ENCODE measurements at regions not wholly inside any gene's neighbourhood (a gene's known extent, or its start where the extent isn't known, plus 50 kb on each side); places are given as distances from the start of the nearest gene placed in this dataset.

- DNase-seq (ENCODE audit: low read depth), result no peak
Observed at GRCh38 chr18:2179498-2180183, 391.7 kb downstream of the METTL4 start.

- DNase-seq (ENCODE audit: low read depth), result no peak
Observed at GRCh38 chr18:2180586-2180985, 390.7 kb downstream of the METTL4 start.

- DNase-seq (ENCODE audit: low read depth), result no peak
Observed at GRCh38 chr18:2183432-2183831, 387.9 kb downstream of the METTL4 start.

- DNase-seq (ENCODE audit: low read depth), result no peak
Observed at GRCh38 chr18:2186967-2187366, 384.3 kb downstream of the METTL4 start.

- no peak for DNase-seq (ENCODE audit: low read depth)
Observed at GRCh38 chr18:2188258-2188657, 383.0 kb downstream of the METTL4 start.

DNA sequence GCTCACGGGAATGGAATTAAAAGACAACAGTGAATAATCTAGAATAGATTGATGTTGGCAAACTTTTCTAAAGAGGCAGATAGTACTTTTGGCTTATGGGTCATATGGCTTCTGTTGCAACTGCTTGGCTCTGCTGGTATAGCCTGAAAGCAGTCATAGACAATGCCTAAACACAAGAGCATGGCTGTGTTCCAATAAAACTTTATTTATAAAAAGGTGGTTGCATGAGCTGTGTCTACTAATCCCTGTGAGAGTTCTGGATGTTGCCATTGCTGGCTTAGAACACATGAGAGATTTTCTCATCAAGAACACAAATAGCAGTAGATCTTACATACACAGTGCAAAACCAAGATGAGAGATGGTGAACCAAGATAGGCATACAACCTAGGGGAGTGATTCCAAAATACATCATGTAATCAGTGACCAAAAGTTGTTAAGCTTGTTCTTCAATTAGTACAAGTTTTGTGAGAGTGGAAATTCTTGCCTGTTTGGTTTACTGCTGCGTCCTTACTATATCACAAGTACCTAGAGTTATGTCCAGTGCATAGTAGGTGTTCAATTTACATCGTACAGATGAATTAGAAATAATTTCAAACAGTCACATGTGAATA, 380.0 kb downstream of the METTL4 start:
- DNase-seq (ENCODE audit: low read depth), result no peak

GRCh38 chr18:2192562-2192961, 378.7 kb downstream of the METTL4 start:
- DNase-seq (ENCODE audit: low read depth), result no peak

DNA sequence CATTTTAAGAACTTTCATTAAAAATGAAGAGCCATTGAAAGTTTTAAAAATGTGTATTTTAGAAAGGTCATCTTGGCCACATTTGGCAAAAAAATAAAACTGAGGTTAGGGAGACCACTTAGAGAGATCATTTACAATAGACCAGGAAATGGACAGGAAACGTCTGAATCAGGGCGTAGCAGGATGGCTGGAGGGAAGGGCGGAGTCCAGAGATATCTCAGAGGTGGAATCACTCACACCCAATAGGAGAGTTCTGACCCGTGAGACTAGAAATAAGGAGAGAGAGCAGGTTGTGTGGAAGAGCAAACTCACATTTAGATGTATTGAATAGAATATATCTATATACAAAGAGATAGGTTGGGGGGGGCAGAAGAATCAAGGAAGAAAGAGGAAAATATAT, 373.4 kb downstream of the METTL4 start:
- DNase-seq (ENCODE audit: low read depth), result no peak

DNA sequence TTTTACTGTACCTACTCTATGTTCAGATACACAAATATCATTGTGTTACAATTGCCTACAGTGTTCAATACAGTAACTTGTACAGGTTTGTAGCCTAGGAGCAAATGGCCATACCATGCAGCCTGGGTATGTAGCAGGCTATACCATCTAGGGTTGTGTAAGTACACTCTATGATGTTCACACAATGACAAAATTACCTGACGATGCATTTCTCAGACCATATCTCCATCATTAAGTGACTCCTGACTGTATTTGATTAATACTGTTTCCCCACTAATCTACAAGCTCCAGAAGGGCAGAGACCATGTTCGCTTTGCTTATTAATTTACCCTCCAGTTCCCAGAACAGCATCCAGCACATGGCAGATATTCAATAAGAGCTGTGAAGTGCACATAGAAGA, 372.2 kb downstream of the METTL4 start:
- DNase-seq (ENCODE audit: low read depth), result no peak

DNA sequence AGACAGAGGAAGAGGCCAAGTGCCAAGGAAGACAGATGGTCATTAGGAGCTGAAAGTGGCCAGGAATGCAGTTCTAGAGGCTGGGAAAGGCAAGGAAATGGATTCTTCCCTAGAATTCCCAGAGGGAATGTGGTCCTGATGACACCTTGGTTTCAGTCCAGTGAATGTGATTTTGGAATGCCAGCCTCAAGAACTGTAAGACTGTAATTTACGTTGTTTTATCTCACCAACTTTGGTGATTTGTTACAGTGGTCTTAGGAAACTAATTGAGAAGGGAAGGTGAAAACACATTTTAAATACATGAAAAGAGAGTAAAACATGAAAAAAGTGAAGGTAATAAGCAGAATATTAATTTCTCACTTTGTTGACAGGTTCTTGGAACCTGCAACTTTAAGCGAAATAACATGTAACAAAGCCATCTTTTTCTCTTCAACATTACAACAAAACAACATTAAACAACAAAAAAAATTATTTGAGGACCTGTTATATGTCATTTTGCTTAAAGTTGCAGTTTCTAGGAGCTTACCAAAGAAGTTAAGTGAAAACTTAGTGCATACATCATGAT, 370.2 kb downstream of the METTL4 start:
- no peak for DNase-seq (ENCODE audit: low read depth)

GRCh38 chr18:2204736-2205135, 366.6 kb downstream of the METTL4 start:
- DNase-seq (ENCODE audit: low read depth), result no peak

DNA sequence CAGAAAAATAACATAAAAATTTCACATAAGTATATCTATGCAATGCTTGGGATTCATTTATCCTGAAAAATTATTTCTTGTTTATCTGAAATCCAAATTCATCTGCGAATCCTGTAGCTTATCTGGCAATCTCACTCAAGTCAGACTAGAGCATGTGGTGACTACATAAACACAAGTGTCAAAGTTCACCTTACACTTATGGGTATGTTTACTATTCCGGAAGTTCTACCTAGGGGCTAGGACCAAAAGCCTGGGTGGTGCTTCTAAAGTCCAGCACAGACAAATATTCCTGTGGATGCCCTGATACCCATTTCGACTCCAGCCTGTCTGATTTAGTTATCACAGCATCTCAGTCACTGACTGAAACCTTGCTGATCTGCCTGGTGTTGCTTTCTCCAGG, 364.0 kb downstream of the METTL4 start:
- no peak for DNase-seq (ENCODE audit: low read depth)

- no peak for DNase-seq (ENCODE audit: low read depth)
Observed at GRCh38 chr18:2212598-2213205, 358.6 kb downstream of the METTL4 start.

DNA sequence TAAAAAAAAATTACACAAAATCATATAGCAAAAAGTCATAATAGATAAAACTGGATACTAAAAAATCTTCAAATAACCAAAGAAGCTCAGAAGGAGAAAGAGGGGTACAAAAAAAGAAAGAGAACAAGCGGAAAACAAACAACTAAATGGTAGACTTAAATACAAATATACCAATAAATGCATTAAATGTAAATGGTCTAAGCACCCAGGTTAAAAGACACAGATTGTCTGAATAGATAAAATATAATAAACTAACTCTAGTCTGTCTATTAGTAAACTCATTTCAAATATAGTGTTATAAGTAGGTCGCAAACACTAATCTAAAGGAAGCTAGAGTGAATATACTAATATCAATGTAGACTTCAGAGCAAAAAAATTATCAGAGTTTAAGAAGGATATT, 357.4 kb downstream of the METTL4 start:
- no peak for DNase-seq (ENCODE audit: low read depth)

GRCh38 chr18:2217356-2217755, 353.9 kb downstream of the METTL4 start:
- no peak for DNase-seq (ENCODE audit: low read depth)

DNA sequence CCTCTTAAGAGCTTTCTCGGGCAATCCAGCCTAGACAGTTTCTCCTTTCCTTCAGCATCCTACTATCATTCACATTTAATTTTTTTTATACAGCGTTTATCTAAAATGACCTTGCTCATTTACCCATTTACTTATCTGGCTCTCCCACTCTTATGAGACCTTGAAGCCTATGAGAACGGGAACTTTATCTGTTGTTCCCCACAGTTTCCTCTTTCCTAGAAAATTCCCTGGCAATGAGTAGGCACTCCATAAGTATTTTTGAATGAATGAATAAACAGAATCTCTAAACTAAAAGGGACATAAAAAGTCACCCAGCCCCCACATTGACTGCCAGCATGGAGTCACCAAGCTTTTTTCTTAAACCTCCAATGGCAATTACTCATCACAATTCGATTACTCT, 353.2 kb downstream of the METTL4 start:
- DNase-seq (ENCODE audit: low read depth), result no peak

GRCh38 chr18:2219706-2220105, 351.6 kb downstream of the METTL4 start:
- DNase-seq (ENCODE audit: low read depth), result no peak

DNA sequence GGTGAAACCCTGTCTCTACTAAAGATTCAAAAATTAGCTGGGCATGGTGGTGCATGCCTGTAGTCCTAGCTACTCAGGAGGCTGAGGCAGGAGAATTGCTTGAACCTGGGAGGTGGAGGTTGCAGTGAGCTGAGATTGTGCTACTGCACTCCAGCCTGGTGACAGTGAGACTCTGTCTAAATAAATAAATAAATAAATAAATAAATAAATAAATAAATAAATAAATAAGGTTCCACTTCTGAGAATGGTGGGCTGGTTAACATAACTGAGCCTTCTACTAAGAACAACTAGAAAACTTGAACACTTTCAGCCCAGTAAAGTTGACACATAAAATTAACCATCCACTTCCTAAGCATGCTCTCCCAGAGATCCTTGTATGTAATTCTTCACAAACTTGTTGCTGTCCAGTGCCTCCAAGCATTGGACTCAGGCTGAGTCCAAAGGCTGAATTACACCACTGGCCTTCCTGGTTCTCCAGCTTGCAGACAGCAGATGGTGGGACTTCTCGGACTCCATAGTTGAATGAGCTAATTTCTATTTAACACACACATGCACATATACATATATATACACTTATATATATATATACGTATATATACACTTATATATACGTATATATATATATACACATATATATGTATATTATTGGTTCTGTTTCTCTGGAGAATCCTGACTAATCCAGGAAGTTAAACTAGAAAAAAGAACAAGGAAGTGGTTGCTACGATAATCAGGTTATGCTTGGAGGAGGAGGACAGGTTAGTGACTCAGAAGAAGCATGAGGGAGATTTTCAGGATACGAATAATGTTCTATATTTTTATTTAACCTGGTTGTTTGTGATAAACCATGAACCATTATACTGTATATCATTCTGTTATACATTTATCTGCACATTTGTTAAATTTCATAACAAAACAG, 348.8 kb downstream of the METTL4 start:
- DNase-seq (ENCODE audit: low read depth), result no peak

- no peak for DNase-seq (ENCODE audit: low read depth)
Observed at GRCh38 chr18:2223449-2223848, 347.9 kb downstream of the METTL4 start.

DNA sequence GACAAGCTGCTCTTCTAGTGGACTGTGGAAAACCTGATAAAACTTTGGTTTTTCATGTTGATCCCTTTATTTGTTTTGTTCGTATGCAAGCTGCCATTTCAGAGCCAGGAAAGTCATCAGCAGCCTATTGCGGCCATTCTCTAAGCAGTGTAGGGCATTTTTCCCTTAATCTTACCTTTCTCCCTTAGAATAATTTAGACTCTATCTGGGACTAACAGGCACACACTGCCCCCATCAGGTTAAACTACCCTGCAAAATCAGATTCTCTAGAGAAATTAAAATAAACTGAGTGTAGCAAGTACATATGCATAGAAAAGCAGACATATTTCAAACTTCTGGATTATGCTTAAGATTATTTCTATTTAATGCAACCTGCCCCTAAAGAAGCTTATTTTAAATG, 347.5 kb downstream of the METTL4 start:
- DNase-seq (ENCODE audit: low read depth), result no peak

- no peak for DNase-seq (ENCODE audit: low read depth)
Observed at GRCh38 chr18:2236232-2236631, 335.1 kb downstream of the METTL4 start.

- no peak for DNase-seq (ENCODE audit: low read depth)
Observed at GRCh38 chr18:2237706-2238105, 333.6 kb downstream of the METTL4 start.
